Esophagus squamous epithelium (tissue), 5 donors: ENCODE measurements at regions not wholly inside any gene's neighbourhood (a gene's known extent, or its start where the extent isn't known, plus 50 kb on each side); places are given as distances from the start of the nearest gene placed in this dataset.

Experiments
- DNase-seq: peaks from one replicate; lab custom pipeline; 2025; lab: John Stamatoyannopoulos, UW
- H3K27ac ChIP-seq, 4 donors: fragments of 200-600 bp; sonication (generic); one replicate each; pipeline ENCODE4 v1.5.1; 2016 to 2019; ENCODE audit warnings: mild to moderate bottlenecking in 1 of 4
- H3K27me3 ChIP-seq, 4 donors: fragments of 200-600 bp; sonication (generic); 1 replicate in 3 of 4; 2 replicates in 1 of 4; pipeline versions ENCODE4 v1.5.1 to v1.6.0; 2017 to 2021; ENCODE audit warnings: antibody characterized with exemption in 1 of 4
- H3K36me3 ChIP-seq, 3 donors: fragments of 200-600 bp; sonication (generic); one replicate each; pipeline ENCODE4 v1.5.1; 2016 to 2019
- H3K4me1 ChIP-seq, 3 donors: fragments of 200-600 bp; sonication (generic); one replicate each; pipeline ENCODE4 v1.5.1; 2017 to 2019
- H3K4me3 ChIP-seq, 4 donors: fragments of 200-600 bp; sonication (generic); 1 replicate in 3 of 4; 2 replicates in 1 of 4; pipeline ENCODE4 v1.5.1; 2016 to 2019; ENCODE audit warnings: mild to moderate bottlenecking in 2 of 4, moderate library complexity in 1 of 4
- H3K9me3 ChIP-seq, 3 donors: fragments of 200-600 bp; sonication (generic); one replicate each; pipeline ENCODE4 v1.5.1; 2016 to 2019
- CTCF ChIP-seq, 6 experiments: fragments of 450-650 bp in 4 of 6; fragments of 200-600 bp in 2 of 6; sonication (generic) in 2 of 6; IDR thresholded peaks; one replicate each; pipeline ENCODE4 v1.5.1; 2016 to 2019; ENCODE audit warnings: antibody characterized with exemption in 6 of 6, mild to moderate bottlenecking in 4 of 6, moderate library complexity in 4 of 6
- POLR2A ChIP-seq, 4 donors: fragments of 450-650 bp; IDR thresholded peaks; one replicate each; pipeline ENCODE4 v1.6.1; 2017; ENCODE audit warnings: antibody characterized with exemption in 4 of 4, mild to moderate bottlenecking in 4 of 4, moderate library complexity in 3 of 4
- WGBS, 2 donors: methylation state at CpG; one replicate each; pipeline ENCODE4 v1.1.5; 2018; 5-methylcytosine and 5-hydroxymethylcytosine counted together
- intact Hi-C: fragments of 100-400 bp; cut with DNase I; formaldehyde crosslinking; loops from one replicate; pipeline ENCODE4 v1.15.0; 2022
- donor health status: DM: yes; HTN: yes; CAD: no.

- 78 to 85% methylated on average over 7 of the region's 7 CpGs for WGBS, 2 donors
- intact Hi-C loops, result no loop called here
- Histone ChIP-seq H3K36me3 (no peaks in the 10 kb centered on the region), H3K4me3 (no peak overlapping the region), H3K4me1 (peaks cover 0 to 6% (median 0%) of the 10 kb centered on the region in 3 donors), H3K27ac (no peak overlapping the region), H3K9me3 (no peaks in the 10 kb centered on the region), H3K27me3 (no peaks in the 10 kb centered on the region)
- no peak for DNase-seq
- TF ChIP-seq POLR2A (IDR thresholded peaks at IDR 0.05) (no peak), CTCF (IDR thresholded peaks at IDR 0.05) (no peak)
These were observed 149.4 kb upstream of the TIAM1 start for GRCh38 chr21:31493350-31493880.

GRCh38 chr21:31491617-31492016 lies 147.6 kb upstream of the TIAM1 start:
- no peak overlapping the region for H3K4me3 ChIP-seq
- no peak overlapping the region for H3K27ac ChIP-seq
- no peaks in the 10 kb centered on the region for H3K4me1 ChIP-seq
- no peaks in the 10 kb centered on the region for H3K36me3 ChIP-seq
- no peak for DNase-seq
- intact Hi-C loops, result no loop called here
- WGBS, 2 donors, result 69 to 81% methylated on average over 3 of the region's 3 CpGs
- H3K9me3 ChIP-seq, result no peaks in the 10 kb centered on the region
- no peaks in the 10 kb centered on the region for H3K27me3 ChIP-seq
- TF ChIP-seq CTCF (IDR thresholded peaks at IDR 0.05) (no peak), POLR2A (IDR thresholded peaks at IDR 0.05) (no peak)

- 85 to 100% methylated on average over 2 of the region's 2 CpGs for WGBS, 2 donors
- no peak for DNase-seq
- TF ChIP-seq POLR2A (IDR thresholded peaks at IDR 0.05), result no peak
- Histone ChIP-seq H3K4me3 (no peak overlapping the region), H3K27ac (no peak overlapping the region), H3K4me1 (no peaks in the 10 kb centered on the region), H3K36me3 (no peaks in the 10 kb centered on the region), H3K9me3 (peaks cover 0 to 4% (median 0%) of the 10 kb centered on the region in 3 donors), H3K27me3 (no peaks in the 10 kb centered on the region)
- intact Hi-C loops, result no loop called here
These were observed 146.4 kb upstream of the TIAM1 start for GRCh38 chr21:31490443-31490842.

GRCh38 chr21:31489726-31490125 lies 145.7 kb upstream of the TIAM1 start:
- Histone ChIP-seq H3K4me1 (no peaks in the 10 kb centered on the region), H3K9me3 (peaks cover 0 to 11% (median 0%) of the 10 kb centered on the region in 3 donors), H3K4me3 (no peak overlapping the region), H3K36me3 (no peaks in the 10 kb centered on the region), H3K27me3 (no peaks in the 10 kb centered on the region), H3K27ac (no peak overlapping the region)
- TF ChIP-seq POLR2A (IDR thresholded peaks at IDR 0.05) (no peak), CTCF (IDR thresholded peaks at IDR 0.05) (no peak)
- 77 to 90% methylated on average over 2 of the region's 2 CpGs for WGBS, 2 donors
- no peak for DNase-seq
- intact Hi-C loops, result no loop called here

DNA sequence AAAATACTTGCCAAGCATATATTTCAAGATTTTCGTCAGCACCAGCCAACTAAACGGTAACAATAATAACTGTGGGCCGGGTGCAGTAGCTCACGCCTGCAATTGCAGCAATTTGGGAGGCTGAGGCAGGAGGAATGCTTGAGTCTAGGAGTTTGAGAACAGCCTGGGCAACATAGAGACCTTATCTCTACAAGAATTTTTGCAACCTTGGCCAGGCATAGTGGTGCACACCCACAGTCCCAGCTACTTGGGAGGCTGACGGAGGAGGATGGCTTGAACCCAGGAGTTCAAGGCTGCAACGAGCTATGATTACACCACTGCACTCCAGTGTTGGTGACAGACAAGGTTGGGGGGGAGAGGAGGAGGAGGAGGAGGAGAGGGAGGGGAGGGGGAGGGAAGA lies 145.0 kb upstream of the TIAM1 start:
- 69 to 96% methylated on average over 4 of the region's 6 CpGs for WGBS, 2 donors

More for the DNA sequence above, 145.0 kb upstream of the TIAM1 start:
- no peak overlapping the region for H3K27ac ChIP-seq
- TF ChIP-seq CTCF (IDR thresholded peaks at IDR 0.05), result no peak
- no peak for TF ChIP-seq POLR2A (IDR thresholded peaks at IDR 0.05)
- H3K9me3 ChIP-seq, result peaks cover 0 to 16% (median 0%) of the 10 kb centered on the region in 3 donors
- intact Hi-C loops, result no loop called here
- no peaks in the 10 kb centered on the region for H3K27me3 ChIP-seq
- no peaks in the 10 kb centered on the region for H3K4me1 ChIP-seq
- DNase-seq, result no peak
- no peak overlapping the region for H3K4me3 ChIP-seq
- no peaks in the 10 kb centered on the region for H3K36me3 ChIP-seq
